Stimulated activated naive CD8-positive, alpha-beta T cell treated with anti-CD3 and anti-CD28 coated beads, Interleukin-15, Interleukin-2, amounts not matched to agents 100 U/mL and 50 U/mL, for 24 hours (primary cell): ENCODE measurements at regions not wholly inside any gene's neighbourhood (a gene's known extent, or its start where the extent isn't known, plus 50 kb on each side); places are given as distances from the start of the nearest gene placed in this dataset.
"Not testable (repeated sequence)": the region's sequence is repeated elsewhere in the genome, so short reads cannot be mapped to it uniquely, and the experiment has no call there.

Experiments used
- ATAC-seq: fragments of 150-1000 bp; cut with Tn5 transposase; one replicate; pipeline ENCODE4 v1.10.0; 2021
- DNase-seq: peaks from one replicate; pipeline ENCODE4 v3.0.0; 2021

DNA sequence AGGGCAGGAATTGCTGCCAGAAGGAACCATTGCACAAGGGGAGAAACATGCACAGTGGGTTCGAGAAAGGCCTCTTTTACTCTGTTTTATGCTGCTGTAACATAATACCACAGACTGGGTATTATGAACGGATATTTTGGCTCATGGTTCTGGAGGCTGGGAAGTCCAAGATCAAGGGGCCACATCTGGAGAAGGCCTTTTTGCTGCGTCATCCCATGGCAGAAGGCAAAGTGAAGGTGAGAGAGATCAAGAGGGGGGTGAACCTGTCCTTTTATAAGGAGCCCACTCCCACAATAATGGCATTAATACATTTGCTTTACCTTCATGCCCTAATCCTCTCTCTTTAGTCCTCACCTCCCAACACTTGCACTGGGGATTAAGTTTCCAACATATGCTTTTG lies 136.9 kb upstream of the ALDH1B1 start:
- no peak for ATAC-seq
- DNase-seq = no peak

DNA sequence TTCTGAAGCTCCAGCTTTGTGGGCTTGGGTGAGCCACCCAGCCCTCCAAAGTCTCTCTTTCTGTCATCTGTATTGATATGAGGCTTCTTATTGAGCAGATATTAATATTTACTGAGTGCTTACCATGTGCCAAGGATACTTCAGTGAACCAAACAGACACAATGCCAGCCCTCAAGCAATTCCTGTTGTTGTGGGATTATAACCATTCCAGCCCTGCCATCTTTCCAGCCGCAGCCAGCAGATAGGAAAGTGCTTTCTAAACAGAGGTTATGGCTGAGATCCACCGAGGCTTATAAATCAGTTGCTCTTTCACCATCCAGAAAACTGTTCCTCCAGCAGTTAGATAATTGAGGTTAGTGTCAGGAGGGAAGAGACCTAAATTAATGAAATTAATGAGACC lies 137.7 kb upstream of the ALDH1B1 start:
- no peak for ATAC-seq
- no peak for DNase-seq

GRCh38 chr9:38254151-38254550 lies 138.4 kb upstream of the ALDH1B1 start:
- no peak for DNase-seq
- no peak for ATAC-seq

- ATAC-seq (no peak), DNase-seq (no peak)
These were observed 139.3 kb upstream of the ALDH1B1 start for GRCh38 chr9:38253200-38253599.

- DNase-seq (no peak), ATAC-seq (no peak)
These were observed 141.3 kb upstream of the ALDH1B1 start for GRCh38 chr9:38251036-38251860.

GRCh38 chr9:38250279-38251035 lies 142.0 kb upstream of the ALDH1B1 start:
- no peak for DNase-seq
- no peak for ATAC-seq

DNA sequence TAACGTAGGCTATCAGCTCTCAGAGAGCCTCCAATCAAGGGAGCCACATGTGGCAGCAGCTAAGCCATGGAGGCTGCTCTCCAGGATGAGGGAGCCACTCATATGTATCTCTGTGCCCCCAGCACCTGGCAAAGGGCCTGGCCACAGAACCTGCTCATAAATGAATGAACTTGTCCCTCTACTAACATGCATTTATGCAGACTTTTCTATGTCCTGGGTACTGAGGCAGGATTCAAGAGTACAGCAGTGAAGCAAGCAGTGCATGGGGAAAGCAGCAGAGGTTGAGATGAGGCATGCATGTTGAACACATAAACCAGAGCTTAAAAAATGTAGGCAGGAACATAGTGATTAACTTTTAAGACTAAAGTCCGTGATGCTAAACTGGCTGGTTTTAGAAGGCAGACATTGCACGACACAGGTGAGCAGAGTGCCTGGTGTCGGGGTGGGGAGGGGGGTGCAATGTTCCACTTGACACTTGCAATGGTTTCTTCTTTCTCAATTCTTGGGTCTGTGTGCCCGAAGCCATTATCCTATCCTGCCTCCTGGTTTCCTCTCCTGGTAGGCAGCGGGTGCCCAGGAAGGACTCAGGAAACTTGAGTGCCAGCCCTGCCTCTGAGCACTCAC lies 142.8 kb upstream of the ALDH1B1 start:
- ATAC-seq (no peak), DNase-seq (no peak)

- ATAC-seq = no peak
- no peak for DNase-seq
These were observed 143.5 kb upstream of the ALDH1B1 start for GRCh38 chr9:38249049-38249448.

DNA sequence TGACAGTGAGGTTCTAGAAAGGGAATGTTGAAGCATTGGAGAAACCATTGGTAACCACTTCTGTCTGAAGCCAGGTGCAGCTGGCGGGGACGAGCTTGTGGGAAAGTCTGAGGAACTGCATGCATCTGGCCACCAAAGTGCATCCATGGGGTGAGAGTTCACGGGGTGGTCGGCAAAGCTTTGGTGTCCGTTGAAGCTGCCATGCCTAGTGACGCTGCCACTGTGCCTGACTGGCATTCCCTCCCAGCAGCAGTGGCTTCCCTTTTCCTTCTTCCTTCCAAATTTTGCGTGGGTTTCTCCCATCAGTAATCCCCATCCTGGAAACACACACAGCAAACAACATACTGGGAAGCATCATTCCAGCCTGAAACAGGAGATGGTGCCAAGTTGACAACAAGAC lies 145.7 kb upstream of the ALDH1B1 start:
- ATAC-seq = no peak
- DNase-seq = no peak

GRCh38 chr9:38244971-38245370 lies 147.5 kb upstream of the ALDH1B1 start:
- DNase-seq = no peak
- no peak for ATAC-seq

DNA sequence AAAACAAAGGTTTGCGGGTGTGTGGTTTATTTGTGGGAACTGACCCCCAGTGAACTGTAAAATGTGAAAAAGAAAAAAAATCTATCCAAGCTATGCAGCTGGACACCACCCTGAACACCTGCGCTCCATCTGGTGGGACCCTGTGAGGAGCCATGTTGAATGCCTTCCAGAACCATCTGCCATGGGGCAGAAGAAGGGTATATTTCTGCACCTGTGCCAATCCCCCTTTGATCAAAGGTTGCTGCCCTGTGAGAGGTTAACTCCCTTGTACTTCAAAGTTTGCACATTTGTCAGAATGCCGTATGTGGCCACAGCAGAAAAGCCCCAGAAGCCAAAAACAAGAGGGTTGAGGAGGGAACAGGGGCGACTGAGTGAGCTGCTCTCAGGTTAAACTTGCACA lies 148.5 kb upstream of the ALDH1B1 start:
- ATAC-seq (no peak), DNase-seq (no peak)

GRCh38 chr9:38242151-38242550 lies 150.4 kb upstream of the ALDH1B1 start:
- not testable (repeated sequence) for ATAC-seq, DNase-seq

DNA sequence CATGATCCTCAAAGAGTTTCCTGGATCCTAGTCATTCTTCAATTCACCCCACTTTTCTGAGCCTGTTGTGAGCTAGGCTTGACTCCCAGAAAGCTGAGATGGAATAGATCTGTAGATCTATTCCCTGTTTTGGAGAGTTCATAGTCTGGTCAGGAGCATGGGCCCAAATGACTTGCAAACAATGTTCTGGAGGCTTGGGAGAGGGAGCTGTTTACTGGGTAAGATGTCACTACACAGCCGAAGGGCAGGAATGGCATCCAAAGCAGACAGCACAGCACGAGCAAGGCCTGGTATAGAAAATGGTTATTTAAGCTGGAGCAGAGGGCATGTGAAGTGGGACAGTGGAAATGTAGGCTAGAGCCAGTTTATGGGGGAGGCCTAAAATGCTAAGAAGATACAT lies 152.5 kb upstream of the ALDH1B1 start:
- no peak for DNase-seq

DNA sequence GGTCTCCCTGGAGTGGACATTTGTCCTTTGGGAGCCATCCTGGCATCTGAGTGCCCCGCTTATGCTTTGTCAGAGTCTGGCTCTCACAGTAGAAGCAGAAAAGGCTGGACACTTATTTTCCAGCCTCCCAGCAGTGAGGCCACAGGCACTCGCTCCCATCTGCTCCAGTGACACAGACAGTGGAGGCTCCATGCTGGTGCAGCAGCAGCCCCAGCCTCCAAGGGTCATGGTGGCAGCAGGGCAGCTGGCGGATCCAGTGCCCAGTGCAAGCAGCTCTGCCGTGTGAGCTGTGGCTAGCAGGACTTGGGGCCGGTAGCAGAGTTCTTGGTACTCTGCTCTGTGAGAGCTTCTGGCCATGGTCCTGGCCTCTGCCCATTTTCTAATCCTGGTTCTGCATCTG lies 157.3 kb upstream of the ALDH1B1 start:
- ATAC-seq = no peak

More for the DNA sequence above, 152.5 kb upstream of the ALDH1B1 start:
- ATAC-seq = no peak

DNA sequence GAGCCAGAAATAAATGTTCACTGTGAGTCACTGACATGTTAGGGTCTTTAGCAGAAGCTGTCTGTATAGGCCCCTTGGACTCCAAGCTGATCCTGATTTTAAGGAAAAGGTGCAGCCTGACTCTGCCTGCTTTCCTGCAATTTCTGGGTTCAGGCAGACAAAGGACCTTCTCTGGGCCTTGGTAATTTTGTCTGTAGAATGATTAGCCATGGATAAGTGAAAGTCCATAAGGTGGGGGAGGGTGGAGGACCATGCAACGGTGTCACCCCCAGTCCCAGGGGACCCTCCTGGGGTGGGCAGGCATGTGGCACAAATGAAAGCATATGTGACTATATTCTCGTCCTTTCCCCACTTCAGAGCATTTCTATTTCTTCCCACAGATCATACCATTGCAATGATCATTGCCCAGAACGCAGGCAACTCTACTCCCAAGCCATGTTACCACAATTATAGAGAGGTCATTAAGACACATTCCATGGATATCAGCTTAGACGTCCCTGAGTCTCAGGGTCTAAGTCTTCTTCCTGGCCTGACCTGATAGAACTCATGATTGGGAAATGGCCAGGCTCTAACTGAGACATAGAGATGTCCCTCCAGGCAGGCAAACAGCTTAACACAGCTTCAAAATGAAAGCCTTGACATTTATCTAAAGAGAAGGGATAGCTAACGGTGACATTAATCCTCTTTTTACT lies 157.9 kb upstream of the ALDH1B1 start:
- DNase-seq (no peak), ATAC-seq (no peak)

More for the DNA sequence above, 157.3 kb upstream of the ALDH1B1 start:
- no peak for DNase-seq

DNA sequence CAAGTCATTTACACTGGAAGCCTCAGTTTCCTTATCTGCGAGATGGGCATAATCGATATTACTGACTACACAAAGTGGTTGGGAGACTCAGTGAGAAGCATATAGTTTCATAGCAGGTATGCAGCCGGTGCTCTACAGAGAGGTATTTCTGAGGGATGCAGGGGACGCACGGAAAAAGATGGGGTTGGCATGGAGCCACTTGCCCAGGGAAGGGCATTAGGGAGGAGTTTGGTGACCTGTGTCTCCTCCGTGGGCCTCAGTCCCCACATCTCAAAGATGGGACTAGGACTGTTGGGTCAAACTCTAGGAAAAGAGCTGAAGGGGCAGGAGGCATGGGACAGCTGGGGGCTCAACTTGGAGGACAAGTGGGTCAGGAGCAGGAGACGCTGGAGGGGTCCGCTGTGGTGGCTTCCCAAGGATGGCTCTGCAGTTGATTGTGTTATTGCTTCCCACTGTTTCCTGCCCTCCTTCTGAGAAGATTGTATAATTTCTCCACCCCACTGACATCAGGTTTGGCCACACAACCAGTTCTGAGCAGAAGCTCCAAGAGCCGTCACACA lies 158.6 kb upstream of the ALDH1B1 start:
- no peak for DNase-seq
- no peak for ATAC-seq

DNA sequence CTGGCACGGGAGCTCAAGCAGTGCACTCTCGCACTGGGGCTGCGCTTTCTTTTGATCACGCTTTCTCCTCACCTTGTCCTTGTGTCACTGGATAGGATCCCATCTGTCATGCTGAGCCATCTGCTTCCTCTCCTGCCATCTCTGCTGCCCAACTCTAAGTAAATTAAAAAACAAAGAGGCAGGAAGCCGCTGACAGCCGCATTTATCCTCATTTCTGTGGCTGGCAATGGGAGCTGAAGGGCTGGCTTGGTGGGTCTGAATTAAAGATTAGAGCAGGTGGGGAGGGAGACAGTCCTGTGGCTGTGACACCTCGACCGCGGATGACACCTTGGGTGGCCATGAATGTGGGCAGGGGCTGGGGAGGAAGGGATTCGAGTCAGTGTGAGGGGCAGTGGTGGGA lies 159.2 kb upstream of the ALDH1B1 start:
- DNase-seq = no peak
- no peak for ATAC-seq

GRCh38 chr9:38232895-38233294 lies 159.6 kb upstream of the ALDH1B1 start:
- ATAC-seq (no peak), DNase-seq (no peak)

DNA sequence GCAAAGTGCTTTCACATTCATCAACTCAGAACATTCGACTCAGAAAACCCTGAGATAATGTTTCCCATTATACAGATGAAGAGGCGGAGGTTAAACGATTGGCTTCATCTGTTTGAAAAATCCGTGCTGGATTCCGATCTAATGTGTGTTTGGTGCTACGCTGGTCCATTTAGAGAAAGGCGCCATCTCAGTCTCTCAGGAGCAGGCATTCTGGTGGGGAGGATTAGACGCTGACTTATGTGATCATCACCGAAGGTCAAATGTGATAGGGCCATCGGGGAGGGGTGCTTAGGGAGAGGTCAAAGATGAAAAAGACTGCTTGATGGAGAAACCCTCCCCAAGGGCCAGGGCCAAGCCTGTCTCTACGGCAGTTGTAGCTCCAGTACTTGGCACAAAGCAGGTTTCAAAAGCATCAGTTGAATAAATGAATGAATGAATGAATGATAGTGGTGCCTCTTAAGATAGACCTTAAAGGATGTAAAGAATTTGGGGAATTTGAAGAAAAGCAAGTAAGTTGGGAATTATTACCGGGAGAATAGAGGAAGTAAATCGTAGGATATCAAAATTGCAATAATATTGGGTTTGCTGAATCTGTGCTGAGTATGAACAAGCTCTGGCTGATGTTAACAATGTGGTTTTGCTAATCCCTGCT lies 160.6 kb upstream of the SHB start:
- ATAC-seq = no peak
- no peak for DNase-seq

DNA sequence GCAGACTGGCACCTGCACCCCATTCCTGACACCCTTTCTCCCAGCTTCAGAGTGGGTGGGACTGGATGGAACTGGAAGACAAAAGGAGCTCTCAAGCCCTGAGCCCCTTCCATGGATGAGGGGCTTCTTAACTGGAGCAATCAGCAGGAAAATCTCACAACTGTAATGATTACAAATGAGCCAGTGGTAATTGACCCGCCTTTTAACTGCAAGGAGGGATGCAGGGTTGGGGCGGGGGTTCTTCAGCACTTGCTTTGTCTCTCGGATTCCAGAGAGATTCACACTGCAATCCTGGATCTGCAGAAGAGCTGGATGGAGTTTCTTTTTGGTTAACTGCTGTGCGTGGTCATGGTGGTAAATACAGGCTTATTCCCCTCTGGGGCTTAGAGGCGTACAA lies 160.1 kb upstream of the SHB start:
- ATAC-seq = no peak
- DNase-seq = no peak

GRCh38 chr9:38228331-38229103 lies 159.5 kb upstream of the SHB start:
- no peak for DNase-seq
- no peak for ATAC-seq
